Nephron (organoid): ENCODE measurements at regions not wholly inside any gene's neighbourhood (a gene's known extent, or its start where the extent isn't known, plus 50 kb on each side); places are given as distances from the start of the nearest gene placed in this dataset.

ENCODE experiments used
- H3K27ac Mint-ChIP-seq, 3 experiments: 2 replicates each; pipeline ENCODE4 v1.8.0; 2020; ENCODE audit warnings: mixed read lengths in 3 of 3, mild to moderate bottlenecking in 2 of 3, moderate library complexity in 1 of 3
- H3K27me3 Mint-ChIP-seq: 2 replicates; pipeline ENCODE4 v1.8.0; 2021; ENCODE audit warnings: low read depth, mild to moderate bottlenecking, moderate library complexity, mixed read lengths
- H3K36me3 Mint-ChIP-seq: 2 replicates; pipeline ENCODE4 v1.8.0; 2020; ENCODE audit warnings: low read depth, mixed read lengths
- H3K4me1 Mint-ChIP-seq: 2 replicates; pipeline ENCODE4 v1.8.0; 2020; ENCODE audit warnings: mixed read lengths
- H3K4me3 Mint-ChIP-seq, 3 experiments: 2 replicates each; pipeline ENCODE4 v1.8.0; 2020; ENCODE audit warnings: mild to moderate bottlenecking in 3 of 3, mixed read lengths in 3 of 3, moderate library complexity in 2 of 3
- H3K9me3 Mint-ChIP-seq: 2 replicates; pipeline ENCODE4 v1.8.0; 2020; ENCODE audit warnings: mixed read lengths
- TF ChIP-seq, protein P1 (sequence below), 3 experiments: fragments of 200-600 bp; sonication (generic); IDR thresholded peaks; one replicate each; pipeline ENCODE4 v1.5.0; 2021; ENCODE audit warnings: antibody characterized with exemption in 3 of 3; ENCODE audit not compliant: unreplicated experiment in 3 of 3

DNA sequence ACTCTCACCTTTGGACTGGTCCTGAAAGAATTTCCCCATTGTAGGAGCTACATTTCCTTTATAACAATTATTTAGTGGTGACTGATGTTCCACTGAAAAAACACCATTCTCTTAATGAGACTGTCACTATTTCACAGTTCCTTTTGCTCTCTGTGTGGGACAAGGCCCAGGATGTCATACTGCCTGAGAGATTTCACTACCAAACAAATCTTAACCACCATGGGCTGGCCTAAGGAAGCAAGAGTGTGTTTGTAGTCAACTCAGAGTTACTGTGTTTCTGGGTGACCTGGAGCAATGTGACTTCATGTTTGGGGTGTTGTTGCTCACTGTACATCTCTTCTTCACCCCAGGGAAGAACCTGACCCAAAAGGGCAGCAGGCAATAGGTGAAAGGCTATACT, 50.1 kb upstream of the ZNF608 start:
- Mint-ChIP-seq H3K27ac (no peak overlapping the region), H3K4me3 (no peak overlapping the region), H3K9me3 (no peaks in the 10 kb centered on the region), H3K4me1 (peaks cover 1% of the 10 kb centered on the region), H3K36me3 (no peaks in the 10 kb centered on the region), H3K27me3 (peaks cover 13% of the 10 kb centered on the region)
- TF ChIP-seq, protein P1, sequence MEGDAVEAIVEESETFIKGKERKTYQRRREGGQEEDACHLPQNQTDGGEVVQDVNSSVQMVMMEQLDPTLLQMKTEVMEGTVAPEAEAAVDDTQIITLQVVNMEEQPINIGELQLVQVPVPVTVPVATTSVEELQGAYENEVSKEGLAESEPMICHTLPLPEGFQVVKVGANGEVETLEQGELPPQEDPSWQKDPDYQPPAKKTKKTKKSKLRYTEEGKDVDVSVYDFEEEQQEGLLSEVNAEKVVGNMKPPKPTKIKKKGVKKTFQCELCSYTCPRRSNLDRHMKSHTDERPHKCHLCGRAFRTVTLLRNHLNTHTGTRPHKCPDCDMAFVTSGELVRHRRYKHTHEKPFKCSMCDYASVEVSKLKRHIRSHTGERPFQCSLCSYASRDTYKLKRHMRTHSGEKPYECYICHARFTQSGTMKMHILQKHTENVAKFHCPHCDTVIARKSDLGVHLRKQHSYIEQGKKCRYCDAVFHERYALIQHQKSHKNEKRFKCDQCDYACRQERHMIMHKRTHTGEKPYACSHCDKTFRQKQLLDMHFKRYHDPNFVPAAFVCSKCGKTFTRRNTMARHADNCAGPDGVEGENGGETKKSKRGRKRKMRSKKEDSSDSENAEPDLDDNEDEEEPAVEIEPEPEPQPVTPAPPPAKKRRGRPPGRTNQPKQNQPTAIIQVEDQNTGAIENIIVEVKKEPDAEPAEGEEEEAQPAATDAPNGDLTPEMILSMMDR (IDR thresholded peaks at IDR 0.05; ENCODE audit: unreplicated experiment in 3 of 3): no peak

DNA sequence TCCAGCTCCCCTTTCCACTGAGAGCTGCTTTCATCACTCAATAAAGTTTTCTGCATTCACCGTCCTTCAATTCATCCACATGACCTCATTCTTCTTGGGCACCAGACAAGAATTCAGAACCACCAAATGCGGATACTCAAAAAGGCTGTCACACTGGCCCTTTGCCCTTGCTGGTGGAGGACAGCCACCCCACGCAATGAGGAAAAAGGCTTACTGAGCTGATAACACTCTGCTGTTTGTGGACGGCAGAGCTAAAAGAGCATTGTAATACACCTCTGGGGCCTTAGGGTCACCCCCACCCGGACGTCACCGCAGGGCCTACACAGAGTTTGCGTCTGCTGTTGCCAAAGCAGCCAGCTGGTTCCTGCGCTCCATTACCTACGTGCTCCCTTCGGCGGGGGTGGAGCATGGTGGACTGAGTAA, 51.2 kb upstream of the ZNF608 start:
- Mint-ChIP-seq H3K36me3 (no peaks in the 10 kb centered on the region), H3K27ac (no peak overlapping the region), H3K4me3 (no peak overlapping the region), H3K27me3 (peaks cover 13% of the 10 kb centered on the region), H3K4me1 (no peaks in the 10 kb centered on the region), H3K9me3 (no peaks in the 10 kb centered on the region)
- TF ChIP-seq, protein P1 (IDR thresholded peaks at IDR 0.05; ENCODE audit: unreplicated experiment in 3 of 3): no peak

DNA sequence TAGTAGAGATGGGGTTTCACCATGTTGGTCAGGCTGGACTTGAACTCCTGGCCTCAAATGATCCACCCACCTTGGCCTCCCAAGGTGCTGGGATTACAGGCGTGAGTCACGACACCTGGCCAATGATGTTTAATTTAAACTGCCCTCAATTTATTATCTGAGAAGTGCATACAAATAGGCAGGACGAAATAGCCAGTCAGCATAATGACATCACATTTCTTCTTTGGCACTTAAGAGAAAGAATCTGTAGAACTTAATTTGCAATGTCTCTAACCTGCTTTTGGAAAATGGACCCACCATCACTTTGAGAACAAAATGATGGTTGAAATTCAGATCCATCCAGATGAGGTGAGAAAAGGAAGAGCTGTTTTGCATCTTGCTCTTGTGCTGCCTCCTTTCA, 52.5 kb upstream of the ZNF608 start:
- Mint-ChIP-seq H3K27me3 (peaks cover 13% of the 10 kb centered on the region), H3K36me3 (no peaks in the 10 kb centered on the region), H3K4me3 (no peak overlapping the region), H3K9me3 (no peaks in the 10 kb centered on the region), H3K27ac (no peak overlapping the region), H3K4me1 (no peaks in the 10 kb centered on the region)
- TF ChIP-seq, protein P1 (IDR thresholded peaks at IDR 0.05; ENCODE audit: unreplicated experiment in 3 of 3): no peak

DNA sequence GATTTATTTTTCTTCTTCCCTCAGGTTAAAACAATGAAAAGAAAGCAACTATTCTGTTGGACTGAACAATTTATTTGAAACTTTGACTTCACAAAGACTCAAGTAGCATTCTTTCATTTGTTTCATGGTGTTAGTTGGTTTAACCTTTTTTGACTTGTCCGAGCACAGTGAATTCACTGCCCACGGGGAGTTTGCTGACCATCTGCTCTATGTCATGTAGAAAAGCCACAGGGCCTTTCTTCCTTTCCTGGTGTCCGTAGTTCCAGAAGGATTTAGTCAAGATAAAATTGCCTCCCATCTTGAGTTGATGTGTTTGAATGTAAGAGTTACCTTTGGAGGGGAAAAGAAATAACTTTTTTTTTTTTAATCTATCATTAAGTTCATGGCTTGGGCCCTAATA, 55.1 kb upstream of the ZNF608 start:
- peaks cover 13% of the 10 kb centered on the region for H3K27me3 Mint-ChIP-seq
- H3K9me3 Mint-ChIP-seq: no peaks in the 10 kb centered on the region
- no peaks in the 10 kb centered on the region for H3K4me1 Mint-ChIP-seq
- no peak overlapping the region for H3K4me3 Mint-ChIP-seq
- H3K27ac Mint-ChIP-seq: peak overlapping the region in 2 of 3 experiments; percentile 18 to 58
- no peaks in the 10 kb centered on the region for H3K36me3 Mint-ChIP-seq
- TF ChIP-seq, protein P1 (IDR thresholded peaks at IDR 0.05; ENCODE audit: unreplicated experiment in 3 of 3): no peak

DNA sequence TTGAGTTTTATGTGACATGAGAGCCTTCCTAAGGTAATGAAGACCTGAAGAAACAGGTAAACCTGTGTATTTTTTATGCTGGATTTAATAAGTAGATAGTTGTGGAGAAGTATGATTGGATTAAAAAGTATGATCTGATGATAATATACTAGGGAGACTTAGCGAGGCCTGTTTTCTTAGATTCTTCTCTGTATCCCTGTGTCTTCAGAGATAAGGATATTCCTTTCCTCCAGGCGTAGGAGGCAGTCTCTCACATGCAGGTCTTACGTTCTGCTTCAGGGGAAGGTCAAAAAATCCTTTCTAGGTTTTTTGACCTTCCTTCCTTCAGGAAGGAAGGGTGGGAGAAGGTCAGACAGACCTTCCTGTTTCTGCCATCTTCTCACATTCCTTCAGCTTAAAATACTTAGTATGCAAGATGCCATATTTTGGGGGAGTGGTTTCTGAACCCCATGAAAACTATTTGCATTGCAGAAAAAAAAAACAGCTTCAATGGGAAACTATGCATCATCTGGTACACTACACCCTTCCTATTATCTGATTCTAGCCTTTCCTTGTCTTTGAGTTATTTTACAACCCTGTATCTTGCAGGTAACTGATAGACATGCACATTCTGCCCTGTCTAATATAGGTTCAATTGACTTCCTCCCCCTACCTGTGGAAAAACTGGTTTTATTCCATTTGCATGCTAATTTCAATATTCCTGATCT, 57.3 kb upstream of the ZNF608 start:
- TF ChIP-seq, protein P1 (IDR thresholded peaks at IDR 0.05; ENCODE audit: unreplicated experiment in 3 of 3): no peak
- Mint-ChIP-seq H3K27ac (no peak overlapping the region), H3K4me3 (no peak overlapping the region), H3K4me1 (no peaks in the 10 kb centered on the region), H3K27me3 (peaks cover 5% of the 10 kb centered on the region), H3K9me3 (no peaks in the 10 kb centered on the region), H3K36me3 (no peaks in the 10 kb centered on the region)

DNA sequence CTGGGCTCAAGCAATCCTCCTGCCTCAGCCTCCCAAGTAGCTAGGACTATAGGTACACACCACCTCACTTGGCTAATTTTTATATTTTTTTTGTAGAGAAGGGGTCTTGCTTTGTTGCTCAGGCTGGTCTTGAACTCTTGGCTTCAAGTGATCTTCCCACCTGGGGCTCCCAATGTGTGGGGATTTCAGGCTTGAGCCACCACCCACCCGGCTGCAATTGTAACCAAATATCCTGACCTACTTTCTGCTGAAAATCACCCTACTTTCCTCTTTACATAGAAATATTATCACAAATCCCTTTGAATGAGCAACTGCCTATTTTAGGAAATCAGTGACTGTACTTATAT, 59.6 kb upstream of the ZNF608 start:
- no peaks in the 10 kb centered on the region for H3K36me3 Mint-ChIP-seq
- H3K9me3 Mint-ChIP-seq: no peaks in the 10 kb centered on the region
- H3K4me3 Mint-ChIP-seq: no peak overlapping the region
- no peak overlapping the region for H3K27ac Mint-ChIP-seq
- TF ChIP-seq, protein P1 (IDR thresholded peaks at IDR 0.05; ENCODE audit: unreplicated experiment in 3 of 3): no peak
- H3K4me1 Mint-ChIP-seq: no peaks in the 10 kb centered on the region
- H3K27me3 Mint-ChIP-seq: no peaks in the 10 kb centered on the region
